HCT116 (cell line): ENCODE measurements at regions not wholly inside any gene's neighbourhood (a gene's known extent, or its start where the extent isn't known, plus 50 kb on each side); places are given as distances from the start of the nearest gene placed in this dataset.

Experiments used
- ATAC-seq: fragments of 200-7000 bp; cut with Tn5 transposase; 2 replicates; pipeline ENCODE4 v1.9.1; 2020; ENCODE audit warnings: mild to moderate bottlenecking, moderate library complexity
- BruUV-seq: library from RNA; stranded (reverse); fragments of 400-500 nt; replicated peaks from 2 replicates; lab custom pipeline; 2021; lab: Mats Ljungman, UMichigan
- CTCF ChIA-PET: fragments of 300-600 bp; sonication (Branson Sonifier 250); formaldehyde crosslinking; loops from one replicate; lab custom pipeline; 2021; ENCODE audit warnings: antibody characterized with exemption; lab: Charles Lee
- POLR2A ChIA-PET: fragments of 300-600, 350-600 bp; sonication (Branson Sonifier 250); formaldehyde crosslinking; loops from one replicate; lab custom pipeline; 2021; ENCODE audit warnings: antibody characterized with exemption; lab: Charles Lee
- RAD21 ChIA-PET, 2 experiments: fragments of 300-600 bp; sonication (Branson Sonifier 250); formaldehyde crosslinking; loops; one replicate each; lab custom pipeline; 2023; ENCODE audit warnings: low total read pairs in 2 of 2; ENCODE audit not compliant: uncharacterized antibody in 2 of 2, unreplicated experiment in 2 of 2, low non-redundant PET in 1 of 2; lab: Charles Lee
- DNase-seq: peaks from one replicate; pipeline ENCODE4 v3.0.0-alpha.2; 2010; ENCODE audit warnings: low read depth, low spot score
- H2AFZ ChIP-seq: fragments of 200-600 bp; shearing (Covaris generic), sonication (generic); 2 replicates; pipeline ENCODE4 v1.6.1; 2017; ENCODE audit warnings: low read depth, mixed run types, mixed read lengths, antibody characterized with exemption, low read length; ENCODE audit not compliant: poor library complexity, severe bottlenecking
- H3K27ac ChIP-seq: 2 replicates; pipeline ENCODE4 v1.5.1; 2012; ENCODE audit warnings: low read depth, low read length
- H3K27me3 ChIP-seq: fragments of 200-600 bp; sonication (generic); 2 replicates; pipeline ENCODE4 v1.6.1; 2016; ENCODE audit warnings: mixed run types, low read length, mixed read lengths; ENCODE audit not compliant: insufficient read depth
- H3K36me3 ChIP-seq, 2 experiments: fragments of 200-500 bp in 1 of 2; fragments of 200-600 bp in 1 of 2; sonication (Bioruptor generic) in 1 of 2; sonication (generic) in 1 of 2; 2 replicates each; pipeline versions ENCODE4 v1.5.1 to v1.6.1; 2014 to 2016; ENCODE audit warnings: low read length in 2 of 2, inconsistent platforms in 1 of 2, mixed read lengths in 1 of 2, mixed run types in 1 of 2; ENCODE audit not compliant: insufficient read depth in 2 of 2, control insufficient read depth in 1 of 2
- H3K4me1 ChIP-seq, 2 experiments: fragments of 200-600 bp in 1 of 2; sonication (generic) in 1 of 2; 2 replicates each; pipeline versions ENCODE4 v1.5.1 to v1.6.1; 2012 to 2017; ENCODE audit warnings: low read length in 2 of 2, inconsistent platforms in 1 of 2, mild to moderate bottlenecking in 1 of 2, mixed read lengths in 1 of 2, mixed run types in 1 of 2, moderate library complexity in 1 of 2; ENCODE audit not compliant: insufficient read depth in 2 of 2, control insufficient read depth in 1 of 2
- H3K4me2 ChIP-seq: fragments of 200-600 bp; sonication (generic); 2 replicates; pipeline ENCODE4 v1.6.1; 2017; ENCODE audit warnings: mixed run types, low read length, mixed read lengths
- H3K4me3 ChIP-seq, 2 experiments: fragments of 200-600 bp in 1 of 2; sonication (generic) in 1 of 2; replicated peaks in 1 of 2; 2 replicates each; pipeline ENCODE4 v1.5.1; 2011 to 2016; ENCODE audit warnings: low read length in 2 of 2, control low read depth in 1 of 2, low read depth in 1 of 2, mild to moderate bottlenecking in 1 of 2, mixed read lengths in 1 of 2, mixed run types in 1 of 2
- H3K79me2 ChIP-seq: fragments of 200-600 bp; sonication (generic); 2 replicates; pipeline ENCODE4 v1.6.1; 2017; ENCODE audit warnings: mild to moderate bottlenecking, mixed run types, low read length, moderate library complexity, mixed read lengths; ENCODE audit not compliant: insufficient read depth
- H3K9ac ChIP-seq: fragments of 200-600 bp; sonication (generic); 2 replicates; pipeline ENCODE4 v1.6.1; 2016; ENCODE audit warnings: low read length, mixed read lengths
- H3K9me2 ChIP-seq: fragments of 200-600 bp; sonication (generic), shearing (Covaris generic); 2 replicates; pipeline ENCODE4 v1.6.1; 2017; ENCODE audit warnings: mixed run types, mild to moderate bottlenecking, moderate library complexity; ENCODE audit not compliant: insufficient read depth
- H3K9me3 ChIP-seq, 2 experiments: fragments of 200-500 bp in 1 of 2; fragments of 200-600 bp in 1 of 2; sonication (Bioruptor generic) in 1 of 2; sonication (generic) in 1 of 2; 2 replicates each; pipeline ENCODE4 v1.6.1; 2014 to 2017; ENCODE audit warnings: low read length in 2 of 2, mixed read lengths in 2 of 2, inconsistent platforms in 1 of 2, low read depth in 1 of 2, mild to moderate bottlenecking in 1 of 2, mixed run types in 1 of 2, moderate library complexity in 1 of 2; ENCODE audit not compliant: control insufficient read depth in 1 of 2, insufficient read depth in 1 of 2
- H4K20me1 ChIP-seq: fragments of 200-600 bp; sonication (generic), shearing (Covaris generic); 2 replicates; pipeline ENCODE4 v1.6.1; 2017; ENCODE audit warnings: mixed run types, mild to moderate bottlenecking, moderate library complexity; ENCODE audit not compliant: insufficient read depth
- CEBPB ChIP-seq: IDR thresholded peaks from 2 replicates; pipeline ENCODE4 v1.6.1; 2012; ENCODE audit warnings: low read depth
- CTCF ChIP-seq, 3 experiments: fragments of 200-600 bp in 1 of 3; sonication (generic) in 1 of 3; IDR thresholded peaks in 2 of 3; conservative IDR thresholded peaks in 1 of 3; 2 replicates each; pipeline ENCODE4 v1.5.1; 2012 to 2017; ENCODE audit warnings: low read depth in 2 of 3, low read length in 2 of 3, antibody characterized with exemption in 1 of 3, borderline replicate concordance in 1 of 3, control low read depth in 1 of 3, mild to moderate bottlenecking in 1 of 3, mixed read lengths in 1 of 3, mixed run types in 1 of 3, moderate library complexity in 1 of 3; ENCODE audit not compliant: insufficient read depth in 1 of 3
- ELF1 ChIP-seq: IDR thresholded peaks from 2 replicates; pipeline ENCODE4 v1.6.1; 2012; ENCODE audit warnings: low read depth, borderline replicate concordance
- EZH2 ChIP-seq: fragments of 200-600 bp; sonication (generic); IDR thresholded peaks from 2 replicates; pipeline ENCODE4 v1.6.1; 2017; ENCODE audit warnings: antibody characterized with exemption, mixed run types
- EZH2phosphoT487 ChIP-seq: fragments of 200-600 bp; IDR thresholded peaks from 2 replicates; pipeline ENCODE4 v1.6.1; 2018; ENCODE audit warnings: antibody characterized with exemption, borderline replicate concordance
- POLR2A ChIP-seq: IDR thresholded peaks from 2 replicates; pipeline ENCODE4 v1.7.0; 2011; ENCODE audit warnings: borderline replicate concordance; ENCODE audit not compliant: insufficient read depth, insufficient read length; ENCODE audit errors: extremely low read depth
- POLR2AphosphoS5 ChIP-seq: IDR thresholded peaks from 2 replicates; pipeline ENCODE4 v1.6.1; 2011; ENCODE audit warnings: mild to moderate bottlenecking, low read depth, low read length, moderate library complexity
- RAD21 ChIP-seq: IDR thresholded peaks from 2 replicates; pipeline ENCODE4 v1.6.1; 2012; ENCODE audit warnings: low read depth, mild to moderate bottlenecking
- REST ChIP-seq: IDR thresholded peaks from 2 replicates; pipeline ENCODE4 v1.6.1; 2012; ENCODE audit warnings: low read depth
- SIN3A ChIP-seq: IDR thresholded peaks from 2 replicates; pipeline ENCODE4 v1.6.1; 2012; ENCODE audit warnings: low read depth
- SRF ChIP-seq: IDR thresholded peaks from 2 replicates; pipeline ENCODE4 v1.6.1; 2012; ENCODE audit warnings: low read depth
- TCF7L2 ChIP-seq: IDR thresholded peaks from 2 replicates; pipeline ENCODE4 v1.7.0; 2011; ENCODE audit warnings: borderline replicate concordance, inconsistent platforms; ENCODE audit not compliant: insufficient read depth, insufficient read length; ENCODE audit errors: extremely low read depth
- YY1 ChIP-seq: IDR thresholded peaks from 2 replicates; pipeline ENCODE4 v1.6.1; 2011; ENCODE audit warnings: low read length, low read depth, moderate library complexity, mild to moderate bottlenecking; ENCODE audit not compliant: insufficient replicate concordance; ENCODE audit errors: extremely low read depth
- ZBTB33 ChIP-seq: IDR thresholded peaks from 2 replicates; pipeline ENCODE4 v1.6.1; 2011; ENCODE audit warnings: mild to moderate bottlenecking, low read length, moderate library complexity; ENCODE audit not compliant: insufficient replicate concordance; ENCODE audit errors: extremely low read depth
- ZFX ChIP-seq: fragments of 450-650 bp; IDR thresholded peaks from 2 replicates; pipeline ENCODE4 v1.6.1; 2017
- intact Hi-C: fragments of 100-400 bp; cut with micrococcal nuclease; formaldehyde crosslinking; loops from 2 replicates; pipeline ENCODE4 v1.10.0; 2022

- H3K27ac ChIP-seq: no peak overlapping the region
- no peaks in the 10 kb centered on the region for H3K79me2 ChIP-seq
- no TSS peak for BruUV-seq
- H3K36me3 ChIP-seq: no peaks in the 10 kb centered on the region
- TF ChIP-seq SIN3A (no peak), EZH2phosphoT487 (no peak), CEBPB (no peak), ZBTB33 (no peak), REST (no peak), ELF1 (no peak), RAD21 (no peak), YY1 (no peak), POLR2AphosphoS5 (no peak), SRF (no peak), CTCF (IDR thresholded peaks at IDR 0.05 in 2 of 3, conservative IDR thresholded peaks at IDR 0.05 in 1 of 3; ENCODE audit: borderline replicate concordance in 1 of 3, insufficient read depth in 1 of 3, low read depth in 2 of 3, low read length in 2 of 3) (no peak), POLR2A (no peak), TCF7L2 (no peak), ZFX (no peak), EZH2 (no peak)
- ChIA-PET POLR2A (no interaction called here), CTCF (no interaction called here), RAD21 (no interaction called here)
- H3K27me3 ChIP-seq: no peaks in the 10 kb centered on the region
- no peak for ATAC-seq
- no peaks in the 10 kb centered on the region for H3K9me2 ChIP-seq
- no peaks in the 10 kb centered on the region for H4K20me1 ChIP-seq
- intact Hi-C loops: no loop called here
- H3K9ac ChIP-seq: no peak overlapping the region
- no peak overlapping the region for H3K4me3 ChIP-seq
- H3K9me3 ChIP-seq: no peaks in the 10 kb centered on the region
- H3K4me1 ChIP-seq: no peaks in the 10 kb centered on the region
- H2AFZ ChIP-seq: no peak overlapping the region
- no peak for DNase-seq
- H3K4me2 ChIP-seq: no peak overlapping the region
These were observed 96.2 kb downstream of the UGT2B28 start for GRCh38 chr4:69376450-69376849.
